GM23248 (cell line): ENCODE measurements at regions not wholly inside any gene's neighbourhood (a gene's known extent, or its start where the extent isn't known, plus 50 kb on each side); places are given as distances from the start of the nearest gene placed in this dataset.
A peak's percentile ranks its signal among the peaks of the same experiment; 100 is the strongest.

Experiments used
- DNase-seq: peaks from one replicate; pipeline ENCODE4 v3.0.0-alpha.2; 2015
- H2AFZ ChIP-seq: fragments of 200-600 bp; sonication (generic); 2 replicates; pipeline ENCODE4 v1.6.1; 2016; ENCODE audit warnings: antibody characterized with exemption
- H3F3A ChIP-seq: fragments of 200-600 bp; sonication (generic); 2 replicates; pipeline ENCODE4 v1.6.1; 2016; ENCODE audit warnings: mild to moderate bottlenecking, antibody characterized with exemption, mixed run types; ENCODE audit not compliant: insufficient read depth
- H3K27ac ChIP-seq: fragments of 200-600 bp; sonication (generic); 2 replicates; pipeline ENCODE4 v1.5.1; 2016; ENCODE audit warnings: mild to moderate bottlenecking
- H3K27me3 ChIP-seq: fragments of 200-600 bp; sonication (generic); replicated peaks from 2 replicates; pipeline ENCODE4 v1.6.1; 2016; ENCODE audit warnings: mild to moderate bottlenecking; ENCODE audit not compliant: insufficient read depth
- H3K36me3 ChIP-seq: fragments of 200-600 bp; sonication (generic); 2 replicates; pipeline ENCODE4 v1.6.1; 2016; ENCODE audit warnings: low read depth, mild to moderate bottlenecking
- H3K4me1 ChIP-seq: fragments of 200-600 bp; sonication (generic); 2 replicates; pipeline ENCODE4 v1.6.1; 2016; ENCODE audit warnings: mild to moderate bottlenecking; ENCODE audit not compliant: insufficient read depth
- H3K4me2 ChIP-seq: fragments of 200-600 bp; sonication (generic); one replicate; pipeline ENCODE4 v1.6.1; 2016; ENCODE audit warnings: mild to moderate bottlenecking; ENCODE audit not compliant: unreplicated experiment
- H3K4me3 ChIP-seq: fragments of 200-600 bp; sonication (generic); 2 replicates; pipeline ENCODE4 v1.5.1; 2016; ENCODE audit warnings: mild to moderate bottlenecking
- H3K79me2 ChIP-seq: fragments of 200-600 bp; sonication (generic); 2 replicates; pipeline ENCODE4 v1.6.1; 2016; ENCODE audit warnings: mild to moderate bottlenecking; ENCODE audit not compliant: insufficient read depth
- H3K9ac ChIP-seq: fragments of 200-600 bp; sonication (generic); 2 replicates; pipeline ENCODE4 v1.6.1; 2016; ENCODE audit warnings: mild to moderate bottlenecking
- H3K9me2 ChIP-seq: fragments of 200-600 bp; sonication (generic); 2 replicates; pipeline ENCODE4 v1.6.1; 2016; ENCODE audit warnings: mixed run types, mild to moderate bottlenecking, moderate library complexity; ENCODE audit not compliant: insufficient read depth
- H3K9me3 ChIP-seq: fragments of 200-600 bp; sonication (generic); one replicate; pipeline ENCODE4 v1.6.1; 2017; ENCODE audit warnings: low read depth
- H4K20me1 ChIP-seq: fragments of 200-600 bp; sonication (generic); 2 replicates; pipeline ENCODE4 v1.6.0; 2016; ENCODE audit not compliant: insufficient read depth
- EZH2 ChIP-seq: fragments of 200-600 bp; sonication (generic); IDR thresholded peaks from 2 replicates; pipeline ENCODE4 v1.6.1; 2018; ENCODE audit warnings: antibody characterized with exemption, mild to moderate bottlenecking; ENCODE audit not compliant: insufficient read depth, poor library complexity, severe bottlenecking
- EZH2phosphoT487 ChIP-seq: fragments of 200-600 bp; sonication (generic); IDR thresholded peaks from 2 replicates; pipeline ENCODE4 v1.6.1; 2018; ENCODE audit warnings: antibody characterized with exemption, moderate library complexity, mild to moderate bottlenecking, low read depth; ENCODE audit not compliant: insufficient read depth
- WGBS, 2 experiments: methylation state at CpG; one replicate each; pipeline ENCODE4 v1.1.6; 2015 to 2017; ENCODE audit warnings: low lambda C conversion rate in 2 of 2, low coverage in 1 of 2; ENCODE audit errors: missing lambda C conversion rate in 2 of 2; 5-methylcytosine and 5-hydroxymethylcytosine counted together
- in situ Hi-C: fragments of 300-500 bp; cut with MboI; formaldehyde crosslinking; loops from 2 replicates; pipeline ENCODE4 v1.15.0; 2020

GRCh38 chr6:71395731-71396409 is 107.3 kb downstream of the OGFRL1 start:
- Histone ChIP-seq H4K20me1 (no peaks in the 10 kb centered on the region), H3K27me3 (no peaks in the 10 kb centered on the region), H3K27ac (no peak overlapping the region), H3K9me2 (no peaks in the 10 kb centered on the region), H3K4me2 (no peak overlapping the region), H3K9ac (no peak overlapping the region), H3K4me1 (peaks cover 48% of the 10 kb centered on the region), H3K36me3 (no peaks in the 10 kb centered on the region), H3F3A (peaks cover 38% of the 10 kb centered on the region), H2AFZ (no peak overlapping the region), H3K4me3 (no peak overlapping the region), H3K79me2 (no peaks in the 10 kb centered on the region), H3K9me3 (no peaks in the 10 kb centered on the region)
- 95 to 98% methylated on average over 3 of the region's 3 CpGs for WGBS, 2 experiments
- in situ Hi-C loops = loop anchor here (25.0 kb wide), 1 partner anchor 691 kb away; no protein-coding TSS in a partner anchor
- DNase-seq = no peak
- no peak for TF ChIP-seq EZH2
- no peak for TF ChIP-seq EZH2phosphoT487

- H3K9me2 ChIP-seq = no peaks in the 10 kb centered on the region
- no peak for DNase-seq
- no peak overlapping the region for H3K4me2 ChIP-seq
- no peaks in the 10 kb centered on the region for H3K79me2 ChIP-seq
- 97 to 100% methylated on average over 2 of the region's 2 CpGs for WGBS, 2 experiments
- no peaks in the 10 kb centered on the region for H3K36me3 ChIP-seq
- H3K9ac ChIP-seq = no peak overlapping the region
- TF ChIP-seq EZH2 = no peak
- no peak for TF ChIP-seq EZH2phosphoT487
- no peaks in the 10 kb centered on the region for H4K20me1 ChIP-seq
- no peak overlapping the region for H2AFZ ChIP-seq
- H3K27ac ChIP-seq = no peak overlapping the region
- H3F3A ChIP-seq = peaks cover 36% of the 10 kb centered on the region
- H3K4me1 ChIP-seq = peaks cover 52% of the 10 kb centered on the region
- no peaks in the 10 kb centered on the region for H3K27me3 ChIP-seq
- in situ Hi-C loops = loop anchor here (25.0 kb wide), 1 partner anchor 691 kb away; no protein-coding TSS in a partner anchor
- no peak overlapping the region for H3K4me3 ChIP-seq
- H3K9me3 ChIP-seq = no peaks in the 10 kb centered on the region
Measured at GRCh38 chr6:71396410-71396801, 107.8 kb downstream of the OGFRL1 start.

GRCh38 chr6:71399279-71399678 is 110.7 kb downstream of the OGFRL1 start:
- WGBS, 2 experiments = 99 to 100% methylated on average over 2 of the region's 2 CpGs
- in situ Hi-C loops = loop anchor here (25.0 kb wide), 1 partner anchor 688 kb away; no protein-coding TSS in a partner anchor

GRCh38 chr6:71400852-71401251 is 112.2 kb downstream of the OGFRL1 start:
- 0 out of 2 replicates have a peak, but pooled peaks cover 12% of the 10 kb centered on the region for H3K79me2 ChIP-seq
- TF ChIP-seq EZH2phosphoT487 (no peak), EZH2 (no peak)
- peak; percentile 34 for DNase-seq
- H3K9ac ChIP-seq = no peak overlapping the region
- H3K4me3 ChIP-seq = no peak overlapping the region
- H3K27ac ChIP-seq = no peak overlapping the region
- no peaks in the 10 kb centered on the region for H3K27me3 ChIP-seq
- H3K4me1 ChIP-seq = peaks cover 54% of the 10 kb centered on the region
- in situ Hi-C loops = no loop called here
- no peaks in the 10 kb centered on the region for H3K36me3 ChIP-seq
- peak overlapping the region; percentile 13; the same call in 1 of the 2 replicates for H2AFZ ChIP-seq
- H3K4me2 ChIP-seq = peak overlapping the region; percentile 1
- peaks cover 30% of the 10 kb centered on the region for H3F3A ChIP-seq
- H3K9me3 ChIP-seq = no peaks in the 10 kb centered on the region
- H4K20me1 ChIP-seq = no peaks in the 10 kb centered on the region
- H3K9me2 ChIP-seq = no peaks in the 10 kb centered on the region

More at GRCh38 chr6:71399279-71399678, 110.7 kb downstream of the OGFRL1 start:
- H3K9ac ChIP-seq = no peak overlapping the region
- H3F3A ChIP-seq = peaks cover 23% of the 10 kb centered on the region
- peaks cover 53% of the 10 kb centered on the region for H3K4me1 ChIP-seq
- H2AFZ ChIP-seq = no peak overlapping the region
- 0 out of 2 replicates have a peak, but pooled peaks cover 12% of the 10 kb centered on the region for H3K79me2 ChIP-seq
- no peak for DNase-seq
- no peaks in the 10 kb centered on the region for H3K9me3 ChIP-seq
- no peaks in the 10 kb centered on the region for H3K36me3 ChIP-seq
- no peaks in the 10 kb centered on the region for H3K9me2 ChIP-seq
- H3K4me2 ChIP-seq = no peak overlapping the region
- H3K4me3 ChIP-seq = no peak overlapping the region
- H4K20me1 ChIP-seq = no peaks in the 10 kb centered on the region
- no peaks in the 10 kb centered on the region for H3K27me3 ChIP-seq
- no peak for TF ChIP-seq EZH2phosphoT487
- TF ChIP-seq EZH2 = no peak
- H3K27ac ChIP-seq = no peak overlapping the region
